SU-DHL-6 (cell line): ENCODE measurements at regions not wholly inside any gene's neighbourhood (a gene's known extent, or its start where the extent isn't known, plus 50 kb on each side); places are given as distances from the start of the nearest gene placed in this dataset.
"Not testable (repeated sequence)": the region's sequence is repeated elsewhere in the genome, so short reads cannot be mapped to it uniquely, and the experiment has no call there.

ENCODE experiments used
- H2AFZ ChIP-seq: fragments of 200-600 bp; sonication (generic); 2 replicates; pipeline ENCODE4 v1.6.1; 2014; ENCODE audit warnings: low read depth, mild to moderate bottlenecking, moderate library complexity, mixed read lengths, antibody characterized with exemption, low read length; ENCODE audit not compliant: severe bottlenecking
- H3F3A ChIP-seq: fragments of 200-600 bp; shearing (Covaris generic); 2 replicates; pipeline ENCODE4 v1.6.0; 2016; ENCODE audit warnings: antibody characterized with exemption, mild to moderate bottlenecking; ENCODE audit not compliant: insufficient read depth
- H3K27ac ChIP-seq: fragments of 200-600 bp; sonication (generic); 2 replicates; pipeline ENCODE4 v1.5.1; 2016; ENCODE audit warnings: low read depth, mild to moderate bottlenecking, low read length, moderate library complexity, mixed read lengths
- H3K27me3 ChIP-seq: fragments of 200-600 bp; sonication (generic), shearing (Covaris generic); 2 replicates; pipeline ENCODE4 v1.6.0; 2014; ENCODE audit warnings: mild to moderate bottlenecking, low read length
- H3K36me3 ChIP-seq: fragments of 200-600 bp; sonication (generic); 2 replicates; pipeline ENCODE4 v1.6.1; 2014; ENCODE audit warnings: mild to moderate bottlenecking, low read length, mixed read lengths
- H3K4me2 ChIP-seq: fragments of 300-600, 200-600 bp; shearing (Covaris generic), sonication (generic); 2 replicates; pipeline ENCODE4 v1.6.0; 2014; ENCODE audit warnings: low read length, low read depth, mild to moderate bottlenecking; ENCODE audit not compliant: poor library complexity, severe bottlenecking
- H3K4me3 ChIP-seq: fragments of 200-600 bp; sonication (generic); 2 replicates; pipeline ENCODE4 v1.5.1; 2014; ENCODE audit warnings: antibody characterized with exemption, low read length, mild to moderate bottlenecking, mixed read lengths; ENCODE audit not compliant: insufficient read depth, poor library complexity, severe bottlenecking
- H3K79me2 ChIP-seq: fragments of 200-600 bp; sonication (generic); 2 replicates; pipeline ENCODE4 v1.6.1; 2014; ENCODE audit warnings: mild to moderate bottlenecking, low read length, moderate library complexity; ENCODE audit not compliant: insufficient read depth
- H3K9ac ChIP-seq: fragments of 200-600 bp; sonication (generic); 2 replicates; pipeline ENCODE4 v1.7.0; 2014; ENCODE audit warnings: mild to moderate bottlenecking, low read length
- H3K9me2 ChIP-seq: fragments of 200-600 bp; sonication (generic); replicated peaks from 2 replicates; pipeline ENCODE4 v1.6.1; 2014; ENCODE audit warnings: low read length; ENCODE audit not compliant: insufficient read depth
- H3K9me3 ChIP-seq: fragments of 200-600 bp; sonication (generic); 2 replicates; pipeline ENCODE4 v1.6.1; 2014; ENCODE audit warnings: low read length, mixed read lengths; ENCODE audit not compliant: insufficient read depth
- H4K20me1 ChIP-seq: fragments of 200-600 bp; sonication (generic); 2 replicates; pipeline ENCODE4 v1.6.1; 2014; ENCODE audit warnings: low read depth, mild to moderate bottlenecking, antibody characterized with exemption, low read length, moderate library complexity, mixed read lengths
- EZH2phosphoT487 ChIP-seq: fragments of 200-600 bp; sonication (generic), shearing (Covaris generic); conservative IDR thresholded peaks from 2 replicates; pipeline ENCODE4 v1.6.1; 2018; ENCODE audit warnings: mild to moderate bottlenecking, antibody characterized with exemption, low read length, moderate library complexity, mixed read lengths
- TF ChIP-seq, protein P1 (sequence below): fragments of 200-600 bp; sonication (generic); IDR thresholded peaks from one replicate; pipeline ENCODE4 v1.5.1; 2017; ENCODE audit warnings: antibody characterized with exemption, mild to moderate bottlenecking, low read length, moderate library complexity; ENCODE audit not compliant: insufficient read depth, poor library complexity, severe bottlenecking

DNA sequence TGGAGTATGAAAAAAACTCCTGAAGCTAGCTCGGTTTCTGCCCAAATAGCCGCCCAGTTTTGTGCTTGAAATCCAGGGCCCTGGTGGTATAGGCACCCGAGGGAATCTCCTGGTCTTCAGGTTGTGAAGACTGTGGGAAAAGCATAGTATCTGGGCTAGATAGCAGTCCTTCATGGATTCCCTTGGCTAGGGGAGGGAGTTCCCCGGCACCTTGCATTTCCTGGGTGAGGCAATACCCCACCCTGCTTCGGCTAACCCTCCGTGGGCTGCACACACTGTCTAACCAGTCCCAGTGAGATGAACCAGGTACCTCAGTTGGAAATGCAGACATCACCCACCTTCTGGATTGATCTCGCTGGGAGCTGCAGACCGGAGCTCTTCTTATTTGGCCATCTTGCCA is 184.5 kb upstream of the SLC35B3 start:
- H3K4me2 ChIP-seq = no peak overlapping the region

DNA sequence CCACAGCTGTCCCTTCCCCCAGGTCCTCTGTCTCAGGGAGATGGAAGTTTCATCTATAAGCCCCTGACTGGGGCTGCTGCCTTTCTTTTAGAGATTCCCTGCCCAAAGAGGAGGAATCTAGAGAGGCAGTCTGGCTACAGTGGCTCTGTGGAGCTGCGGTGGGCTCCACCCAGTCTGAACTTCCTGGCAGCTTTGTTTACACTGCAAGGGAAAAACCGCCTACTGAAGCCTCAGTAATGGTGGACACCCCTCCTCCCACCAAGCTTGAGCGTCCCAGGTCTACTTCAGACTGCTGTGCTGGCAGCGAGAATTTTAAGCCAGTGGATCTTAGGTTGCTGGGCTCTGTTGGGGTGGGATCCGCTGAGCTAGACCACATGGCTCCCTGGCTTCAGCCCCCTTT is 184.1 kb upstream of the SLC35B3 start:
- not testable (repeated sequence) for H3K9me2 ChIP-seq, H3K4me3 ChIP-seq, H2AFZ ChIP-seq, H3K9me3 ChIP-seq, H3K27ac ChIP-seq, H3F3A ChIP-seq, H3K4me2 ChIP-seq, H3K27me3 ChIP-seq, H3K79me2 ChIP-seq, H3K9ac ChIP-seq, H3K36me3 ChIP-seq, H4K20me1 ChIP-seq

More for the DNA sequence above, 184.5 kb upstream of the SLC35B3 start:
- Histone ChIP-seq H3F3A (no peaks in the 10 kb centered on the region), H4K20me1 (no peaks in the 10 kb centered on the region), H3K27me3 (no peaks in the 10 kb centered on the region), H3K4me3 (no peak overlapping the region), H3K79me2 (no peaks in the 10 kb centered on the region), H3K36me3 (no peaks in the 10 kb centered on the region), H3K9me3 (no peaks in the 10 kb centered on the region), H3K9ac (no peak overlapping the region), H2AFZ (no peak overlapping the region), H3K9me2 (no peaks in the 10 kb centered on the region), H3K27ac (no peak overlapping the region)
- no peak for TF ChIP-seq EZH2phosphoT487
- TF ChIP-seq, protein P1, sequence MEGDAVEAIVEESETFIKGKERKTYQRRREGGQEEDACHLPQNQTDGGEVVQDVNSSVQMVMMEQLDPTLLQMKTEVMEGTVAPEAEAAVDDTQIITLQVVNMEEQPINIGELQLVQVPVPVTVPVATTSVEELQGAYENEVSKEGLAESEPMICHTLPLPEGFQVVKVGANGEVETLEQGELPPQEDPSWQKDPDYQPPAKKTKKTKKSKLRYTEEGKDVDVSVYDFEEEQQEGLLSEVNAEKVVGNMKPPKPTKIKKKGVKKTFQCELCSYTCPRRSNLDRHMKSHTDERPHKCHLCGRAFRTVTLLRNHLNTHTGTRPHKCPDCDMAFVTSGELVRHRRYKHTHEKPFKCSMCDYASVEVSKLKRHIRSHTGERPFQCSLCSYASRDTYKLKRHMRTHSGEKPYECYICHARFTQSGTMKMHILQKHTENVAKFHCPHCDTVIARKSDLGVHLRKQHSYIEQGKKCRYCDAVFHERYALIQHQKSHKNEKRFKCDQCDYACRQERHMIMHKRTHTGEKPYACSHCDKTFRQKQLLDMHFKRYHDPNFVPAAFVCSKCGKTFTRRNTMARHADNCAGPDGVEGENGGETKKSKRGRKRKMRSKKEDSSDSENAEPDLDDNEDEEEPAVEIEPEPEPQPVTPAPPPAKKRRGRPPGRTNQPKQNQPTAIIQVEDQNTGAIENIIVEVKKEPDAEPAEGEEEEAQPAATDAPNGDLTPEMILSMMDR = no peak

DNA sequence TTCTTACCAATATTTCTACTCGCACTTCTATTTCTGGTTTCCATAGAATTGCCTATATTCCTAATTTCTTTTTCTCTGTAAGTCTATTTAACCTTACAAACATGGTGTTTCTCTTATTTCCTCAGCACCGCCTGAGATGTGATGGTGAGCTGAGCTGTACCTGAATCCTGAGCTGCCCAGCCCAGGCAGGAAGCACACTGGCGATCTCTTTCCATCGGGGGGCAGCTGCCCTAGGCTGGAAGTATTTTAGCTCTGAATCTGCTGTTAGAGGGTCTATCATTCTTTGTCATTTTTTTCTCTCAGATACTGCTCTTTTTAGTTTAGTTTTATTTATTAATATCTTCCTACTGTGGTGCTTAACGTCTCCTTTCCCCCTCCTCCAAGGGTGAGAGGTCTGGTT is 173.4 kb upstream of the SLC35B3 start:
- Histone ChIP-seq H3F3A (no peaks in the 10 kb centered on the region), H3K79me2 (no peaks in the 10 kb centered on the region), H3K27ac (no peak overlapping the region), H3K9me2 (no peaks in the 10 kb centered on the region), H2AFZ (no peak overlapping the region), H4K20me1 (no peaks in the 10 kb centered on the region), H3K4me3 (no peak overlapping the region), H3K9me3 (no peaks in the 10 kb centered on the region), H3K36me3 (no peaks in the 10 kb centered on the region), H3K9ac (no peak overlapping the region), H3K27me3 (0 out of 2 replicates have a peak, but pooled peaks cover 4% of the 10 kb centered on the region), H3K4me2 (no peak overlapping the region)
- no peak for TF ChIP-seq EZH2phosphoT487
- TF ChIP-seq, protein P1 = no peak

DNA sequence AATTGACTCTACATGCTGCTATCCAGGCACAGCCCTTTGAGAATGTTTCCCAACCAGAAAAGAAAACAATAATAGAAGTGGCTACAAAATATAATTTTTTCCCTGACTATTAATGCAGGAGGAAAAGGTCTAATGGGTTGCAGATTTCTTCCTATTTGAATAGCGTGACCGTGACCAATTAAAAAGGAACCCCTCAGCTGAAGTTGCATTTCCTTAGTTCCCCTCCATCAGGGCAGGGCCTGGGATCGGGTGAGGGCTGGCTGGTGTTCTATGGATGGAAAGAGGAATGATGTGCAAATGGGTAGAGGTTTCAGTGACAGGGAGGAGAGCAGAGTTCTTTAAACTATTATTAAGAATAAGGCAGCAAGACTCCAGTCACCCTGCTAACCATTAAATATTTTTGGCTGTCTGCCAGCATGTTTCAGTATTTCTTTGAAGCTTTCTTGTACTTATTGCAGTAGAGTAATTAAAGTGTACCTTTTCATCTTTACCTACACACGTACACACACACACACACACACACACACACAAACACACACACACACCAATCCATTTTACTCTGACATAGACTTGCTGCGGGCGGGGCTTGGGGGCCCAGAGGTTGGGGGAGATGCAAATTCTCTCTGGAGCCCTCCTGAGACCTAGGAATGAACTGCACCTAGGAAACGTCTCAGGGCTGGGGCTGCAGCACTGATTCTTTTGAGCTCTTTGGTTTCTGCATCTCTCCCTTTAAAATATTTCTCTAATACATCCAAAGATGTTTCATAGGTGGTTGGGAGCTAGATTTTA is 154.8 kb upstream of the SLC35B3 start:
- H2AFZ ChIP-seq = no peak overlapping the region
- TF ChIP-seq EZH2phosphoT487 = no peak
- TF ChIP-seq, protein P1 = no peak
- no peaks in the 10 kb centered on the region for H3K36me3 ChIP-seq
- no peaks in the 10 kb centered on the region for H3K79me2 ChIP-seq
- H3K27me3 ChIP-seq = no peaks in the 10 kb centered on the region
- H3K4me2 ChIP-seq = no peak overlapping the region
- no peaks in the 10 kb centered on the region for H3K9me3 ChIP-seq
- no peaks in the 10 kb centered on the region for H3F3A ChIP-seq
- no peaks in the 10 kb centered on the region for H4K20me1 ChIP-seq
- H3K27ac ChIP-seq = no peak overlapping the region
- no peaks in the 10 kb centered on the region for H3K9me2 ChIP-seq
- H3K9ac ChIP-seq = no peak overlapping the region
- H3K4me3 ChIP-seq = no peak overlapping the region
